Mesodermal cell (in vitro differentiated cells): ENCODE measurements at regions not wholly inside any gene's neighbourhood (a gene's known extent, or its start where the extent isn't known, plus 50 kb on each side); places are given as distances from the start of the nearest gene placed in this dataset.

Source experiments
- H3K27ac ChIP-seq: 2 replicates; pipeline ENCODE4 v1.7.0; 2013; ENCODE audit warnings: mild to moderate bottlenecking, low read depth, low read length, moderate library complexity; ENCODE audit not compliant: severe bottlenecking
- H3K36me3 ChIP-seq: 2 replicates; pipeline ENCODE4 v1.7.1; 2013; ENCODE audit warnings: mild to moderate bottlenecking, low read length, moderate library complexity; ENCODE audit not compliant: control insufficient read depth, insufficient read depth
- H3K4me1 ChIP-seq: one replicate; pipeline ENCODE4 v1.7.1; 2013; ENCODE audit warnings: mild to moderate bottlenecking, low read length; ENCODE audit not compliant: insufficient read depth, control insufficient read depth, poor library complexity, severe bottlenecking
- H3K4me3 ChIP-seq: 2 replicates; pipeline ENCODE4 v1.7.0; 2013; ENCODE audit warnings: low read length, control low read depth, mild to moderate bottlenecking; ENCODE audit not compliant: insufficient read depth, poor library complexity, severe bottlenecking; ENCODE audit errors: extremely low read depth
- H3K9me3 ChIP-seq: 2 replicates; pipeline ENCODE4 v1.7.1; 2013; ENCODE audit warnings: mild to moderate bottlenecking, low read length, moderate library complexity; ENCODE audit not compliant: control insufficient read depth
- WGBS, 2 experiments: methylation state at CpG; one replicate each; pipeline ENCODE4 v1.1.5; 2013; ENCODE audit warnings: missing lambda C conversion rate in 2 of 2; ENCODE audit not compliant: insufficient coverage in 2 of 2; 5-methylcytosine and 5-hydroxymethylcytosine counted together

GRCh38 chr7:17139081-17139480 lies 159.4 kb upstream of the AHR start:
- Histone ChIP-seq H3K4me3 (no peak overlapping the region), H3K27ac (no peak overlapping the region), H3K4me1 (no peaks in the 10 kb centered on the region), H3K36me3 (no peaks in the 10 kb centered on the region), H3K9me3 (no peaks in the 10 kb centered on the region)
- no CpG with 5 or more reads among the region's 1 CpG for WGBS, 2 experiments

- WGBS, 2 experiments, result no CpG with 5 or more reads among the region's 1 CpG
- Histone ChIP-seq H3K9me3 (no peaks in the 10 kb centered on the region), H3K4me1 (no peaks in the 10 kb centered on the region), H3K4me3 (no peak overlapping the region), H3K36me3 (no peaks in the 10 kb centered on the region), H3K27ac (no peak overlapping the region)
Observed at GRCh38 chr7:17140406-17140805, 158.0 kb upstream of the AHR start.

- no CpG with 5 or more reads among the region's 2 CpGs for WGBS, 2 experiments
- no peaks in the 10 kb centered on the region for H3K36me3 ChIP-seq
- H3K27ac ChIP-seq, result no peak overlapping the region
- no peak overlapping the region for H3K4me3 ChIP-seq
- no peaks in the 10 kb centered on the region for H3K9me3 ChIP-seq
- no peaks in the 10 kb centered on the region for H3K4me1 ChIP-seq
Observed at GRCh38 chr7:17142831-17143541, 155.5 kb upstream of the AHR start.

- 67 to 83% methylated on average over 1 of the region's 4 CpGs for WGBS, 2 experiments
- Histone ChIP-seq H3K9me3 (no peaks in the 10 kb centered on the region), H3K27ac (no peak overlapping the region), H3K36me3 (no peaks in the 10 kb centered on the region), H3K4me1 (no peaks in the 10 kb centered on the region), H3K4me3 (no peak overlapping the region)
Observed at GRCh38 chr7:17144322-17144721, 154.1 kb upstream of the AHR start.

DNA sequence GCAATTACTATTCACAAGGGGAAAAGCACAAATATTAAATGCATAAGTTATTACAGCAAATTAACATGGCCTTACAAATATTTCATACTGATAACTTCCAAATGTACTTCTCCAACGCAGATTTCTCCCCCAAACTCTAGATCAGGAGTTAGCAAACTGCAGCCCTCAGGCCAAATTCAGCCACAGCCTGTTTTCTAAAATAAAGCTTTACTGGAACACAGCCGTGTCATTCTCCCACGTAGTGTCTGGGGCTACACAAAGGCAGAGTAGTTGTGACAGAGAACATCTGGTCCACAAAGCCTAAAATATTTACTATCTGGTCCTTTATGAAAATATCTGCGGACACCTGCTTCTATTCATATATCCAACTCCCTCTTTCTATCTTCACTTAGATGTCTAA lies 151.8 kb upstream of the AHR start:
- Histone ChIP-seq H3K36me3 (no peaks in the 10 kb centered on the region), H3K4me3 (no peak overlapping the region), H3K4me1 (no peaks in the 10 kb centered on the region), H3K27ac (no peak overlapping the region), H3K9me3 (no peaks in the 10 kb centered on the region)
- 89 to 96% methylated on average over 3 to 4 of the region's 4 CpGs for WGBS, 2 experiments

DNA sequence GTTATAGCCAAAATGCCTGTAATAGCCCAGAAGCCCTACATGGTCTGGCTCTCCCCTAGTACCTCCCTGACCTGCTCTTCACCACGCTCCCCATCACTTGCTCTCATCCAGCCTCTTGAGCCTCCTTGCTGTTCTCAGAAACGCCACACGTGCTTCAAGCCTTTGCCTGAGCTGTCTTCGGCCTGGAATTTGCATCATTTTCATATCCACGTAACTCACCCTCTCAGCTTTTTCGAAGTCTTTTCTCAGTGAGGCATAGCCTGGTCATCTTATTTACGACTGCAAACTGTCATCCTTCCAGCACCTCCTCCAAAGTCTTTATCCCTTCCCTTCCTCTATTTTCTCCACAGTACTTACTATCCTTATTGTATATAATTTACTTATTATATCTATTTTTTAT lies 151.0 kb upstream of the AHR start:
- no peak overlapping the region for H3K27ac ChIP-seq
- 91% methylated on average over 5 to 6 of the region's 7 CpGs for WGBS, 2 experiments
- H3K4me1 ChIP-seq, result no peaks in the 10 kb centered on the region
- H3K36me3 ChIP-seq, result no peaks in the 10 kb centered on the region
- no peaks in the 10 kb centered on the region for H3K9me3 ChIP-seq
- H3K4me3 ChIP-seq, result no peak overlapping the region

- no peaks in the 10 kb centered on the region for H3K4me1 ChIP-seq
- H3K27ac ChIP-seq, result no peak overlapping the region
- H3K36me3 ChIP-seq, result no peaks in the 10 kb centered on the region
- no peaks in the 10 kb centered on the region for H3K9me3 ChIP-seq
- WGBS, 2 experiments, result 100% methylated on average over 1 of the region's 1 CpG
- H3K4me3 ChIP-seq, result no peak overlapping the region
Observed at GRCh38 chr7:17150018-17150417, 148.4 kb upstream of the AHR start.

DNA sequence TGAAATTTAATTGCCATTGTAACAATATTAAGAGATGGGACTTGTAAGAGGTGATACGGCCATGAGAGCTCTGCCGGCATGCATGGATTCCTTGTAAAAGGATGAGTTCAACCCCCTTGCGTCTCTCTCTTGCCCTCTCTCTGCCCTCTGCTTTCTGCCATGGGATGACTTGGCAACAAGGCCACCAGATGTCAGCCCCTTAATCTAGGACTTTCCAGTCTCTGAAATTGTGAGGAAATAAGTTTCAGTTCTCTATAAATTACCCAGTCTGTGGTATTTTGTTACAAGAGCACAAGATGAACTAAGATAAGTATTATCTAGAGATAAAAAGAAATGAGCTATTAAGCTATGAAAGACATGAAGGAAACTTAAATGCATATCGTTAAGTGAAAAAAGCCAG lies 145.7 kb upstream of the AHR start:
- H3K9me3 ChIP-seq, result no peaks in the 10 kb centered on the region
- 100% methylated on average over 3 of the region's 4 CpGs; no CpG with 5 or more reads in 1 of the 2 experiments for WGBS, 2 experiments
- no peak overlapping the region for H3K4me3 ChIP-seq
- no peak overlapping the region for H3K27ac ChIP-seq
- no peaks in the 10 kb centered on the region for H3K4me1 ChIP-seq
- no peaks in the 10 kb centered on the region for H3K36me3 ChIP-seq

DNA sequence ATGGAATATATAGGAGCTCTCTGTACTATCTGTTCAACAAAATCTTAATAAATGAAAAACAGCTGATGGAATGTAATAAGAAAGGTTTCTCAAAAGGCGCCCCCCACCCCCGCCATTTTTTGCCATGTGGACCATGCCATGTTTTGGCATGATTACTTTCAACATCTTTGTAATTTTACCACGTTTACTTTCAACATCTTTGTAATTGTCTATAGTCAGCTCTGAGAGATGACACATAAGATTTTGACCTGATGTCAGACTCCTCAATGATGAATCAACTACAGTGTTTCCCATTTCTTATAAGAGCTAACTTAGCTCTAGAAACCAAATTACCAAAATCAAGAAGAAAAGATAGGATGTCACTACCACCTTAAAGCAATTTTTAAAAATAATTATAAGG lies 144.9 kb upstream of the AHR start:
- no peaks in the 10 kb centered on the region for H3K36me3 ChIP-seq
- no peak overlapping the region for H3K4me3 ChIP-seq
- no peaks in the 10 kb centered on the region for H3K9me3 ChIP-seq
- WGBS, 2 experiments, result no CpG with 5 or more reads among the region's 3 CpGs
- no peak overlapping the region for H3K27ac ChIP-seq
- no peaks in the 10 kb centered on the region for H3K4me1 ChIP-seq

DNA sequence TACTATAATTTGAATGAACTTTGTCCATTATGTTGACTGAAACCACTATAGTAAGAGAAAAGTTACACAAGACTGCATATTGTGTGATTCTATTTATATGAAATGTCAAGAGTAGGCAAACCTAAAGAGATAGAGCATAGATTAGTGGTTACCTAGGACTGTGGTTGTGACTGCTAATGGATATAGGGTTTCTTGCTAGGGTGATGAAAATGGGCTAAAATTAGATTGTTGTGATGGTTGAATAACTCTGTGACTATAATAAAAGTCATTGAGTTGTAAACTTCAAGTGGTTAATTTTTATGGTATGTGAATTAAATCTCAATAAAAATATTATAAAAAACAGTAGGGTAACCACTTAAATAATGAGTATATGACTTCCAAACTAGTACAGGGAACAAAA lies 142.9 kb upstream of the AHR start:
- Histone ChIP-seq H3K4me3 (no peak overlapping the region), H3K36me3 (no peaks in the 10 kb centered on the region), H3K9me3 (no peaks in the 10 kb centered on the region), H3K4me1 (no peaks in the 10 kb centered on the region), H3K27ac (no peak overlapping the region)

GRCh38 chr7:17158261-17158660 lies 140.2 kb upstream of the AHR start:
- no peaks in the 10 kb centered on the region for H3K9me3 ChIP-seq
- H3K27ac ChIP-seq, result no peak overlapping the region
- no peak overlapping the region for H3K4me3 ChIP-seq
- no peaks in the 10 kb centered on the region for H3K36me3 ChIP-seq
- no peaks in the 10 kb centered on the region for H3K4me1 ChIP-seq
- WGBS, 2 experiments, result 85 to 100% methylated on average over 1 to 4 of the region's 5 CpGs
